GM12865 (cell line): ENCODE measurements at regions not wholly inside any gene's neighbourhood (a gene's known extent, or its start where the extent isn't known, plus 50 kb on each side); places are given as distances from the start of the nearest gene placed in this dataset.
"Not testable (repeated sequence)": the region's sequence is repeated elsewhere in the genome, so short reads cannot be mapped to it uniquely, and the experiment has no call there.

Experiments used
- DNase-seq: peaks from one replicate; pipeline ENCODE4 v3.0.0; 2010; ENCODE audit warnings: low read depth
- H3K4me3 ChIP-seq: 2 replicates; pipeline ENCODE4 v1.5.1; 2011; ENCODE audit warnings: mild to moderate bottlenecking, low read depth, low read length, control low read depth
- CTCF ChIP-seq: IDR thresholded peaks from 2 replicates; pipeline ENCODE4 v1.5.1; 2011; ENCODE audit warnings: low read length, control low read depth, low read depth, inconsistent platforms; ENCODE audit not compliant: insufficient read depth; ENCODE audit errors: missing control alignments

- TF ChIP-seq CTCF: no peak
- no peak for DNase-seq
- H3K4me3 ChIP-seq: no peak overlapping the region
Observed at GRCh38 chr16:52696126-52696525, 149.2 kb upstream of the TOX3 start.

GRCh38 chr16:52690468-52690867, 143.5 kb upstream of the TOX3 start:
- no peak overlapping the region for H3K4me3 ChIP-seq
- TF ChIP-seq CTCF: no peak
- no peak for DNase-seq

GRCh38 chr16:52680993-52681392, 134.1 kb upstream of the TOX3 start:
- no peak for DNase-seq
- no peak for TF ChIP-seq CTCF
- H3K4me3 ChIP-seq: no peak overlapping the region

- no peak overlapping the region for H3K4me3 ChIP-seq
- no peak for DNase-seq
- no peak for TF ChIP-seq CTCF
Observed at GRCh38 chr16:52677501-52677900, 130.6 kb upstream of the TOX3 start.

- no peak for DNase-seq
- no peak for TF ChIP-seq CTCF
Observed at GRCh38 chr16:52676959-52677358, 130.0 kb upstream of the TOX3 start.

GRCh38 chr16:52671590-52671989, 124.6 kb upstream of the TOX3 start:
- DNase-seq: no peak
- no peak for TF ChIP-seq CTCF
- H3K4me3 ChIP-seq: no peak overlapping the region

More at GRCh38 chr16:52676959-52677358, 130.0 kb upstream of the TOX3 start:
- no peak overlapping the region for H3K4me3 ChIP-seq

- TF ChIP-seq CTCF: no peak
- no peak for DNase-seq
- H3K4me3 ChIP-seq: no peak overlapping the region
Observed at GRCh38 chr16:52657924-52658323, 111.0 kb upstream of the TOX3 start.

GRCh38 chr16:52655916-52656315, 109.0 kb upstream of the TOX3 start:
- not testable (repeated sequence) for H3K4me3 ChIP-seq, DNase-seq

GRCh38 chr16:52655156-52655555, 108.2 kb upstream of the TOX3 start:
- not testable (repeated sequence) for H3K4me3 ChIP-seq, DNase-seq
